ENCODE measurements at regions not wholly inside any gene's neighbourhood (a gene's known extent, or its start where the extent isn't known, plus 50 kb on each side); places are given as distances from the start of the nearest gene placed in this dataset.

GRCh38 chr5:33035851-33036527, 324.9 kb downstream of the NPR3 start:
- BruUV-seq (replicated peaks): no TSS peak
- no peaks in the 10 kb centered on the region for H3K27me3 Mint-ChIP-seq (ENCODE audit: unreplicated experiment)
- H3K36me3 Mint-ChIP-seq (ENCODE audit: insufficient read depth, unreplicated experiment): no peaks in the 10 kb centered on the region
- H3K4me3 Mint-ChIP-seq (ENCODE audit: low read depth, unreplicated experiment): no peak overlapping the region
- no peak for TF ChIP-seq CTCF (IDR thresholded peaks at IDR 0.05; ENCODE audit: unreplicated experiment)
- H3K4me1 Mint-ChIP-seq (ENCODE audit: low read depth, unreplicated experiment): no peaks in the 10 kb centered on the region
- no peaks in the 10 kb centered on the region for H3K9me3 Mint-ChIP-seq (ENCODE audit: low read depth, unreplicated experiment)
- no peak overlapping the region for H3K27ac Mint-ChIP-seq (ENCODE audit: unreplicated experiment)
- no peak for DNase-seq
- intact Hi-C loops (cut with micrococcal nuclease; ENCODE audit: unreplicated experiment): no loop called here
- CTCF ChIA-PET: no interaction called here

- CTCF ChIA-PET: no interaction called here
- no peak for DNase-seq
- intact Hi-C loops (cut with micrococcal nuclease; ENCODE audit: unreplicated experiment): no loop called here
- Mint-ChIP-seq H3K4me1 (ENCODE audit: low read depth, unreplicated experiment) (no peaks in the 10 kb centered on the region), H3K9me3 (ENCODE audit: low read depth, unreplicated experiment) (peaks cover 2% of the 10 kb centered on the region), H3K27ac (ENCODE audit: unreplicated experiment) (no peak overlapping the region), H3K27me3 (ENCODE audit: unreplicated experiment) (no peaks in the 10 kb centered on the region), H3K36me3 (ENCODE audit: insufficient read depth, unreplicated experiment) (no peaks in the 10 kb centered on the region), H3K4me3 (ENCODE audit: low read depth, unreplicated experiment) (no peak overlapping the region)
- no peak for TF ChIP-seq CTCF (IDR thresholded peaks at IDR 0.05; ENCODE audit: unreplicated experiment)
- no TSS peak for BruUV-seq (replicated peaks)
Observed at GRCh38 chr5:33037076-33037475, 326.0 kb downstream of the NPR3 start.

- TF ChIP-seq CTCF (IDR thresholded peaks at IDR 0.05; ENCODE audit: unreplicated experiment): no peak
- H3K27ac Mint-ChIP-seq (ENCODE audit: unreplicated experiment): no peak overlapping the region
- no peak for DNase-seq
- no peak overlapping the region for H3K4me3 Mint-ChIP-seq (ENCODE audit: low read depth, unreplicated experiment)
- intact Hi-C loops (cut with micrococcal nuclease; ENCODE audit: unreplicated experiment): no loop called here
- H3K36me3 Mint-ChIP-seq (ENCODE audit: insufficient read depth, unreplicated experiment): no peaks in the 10 kb centered on the region
- no peaks in the 10 kb centered on the region for H3K27me3 Mint-ChIP-seq (ENCODE audit: unreplicated experiment)
- no TSS peak for BruUV-seq (replicated peaks)
- peaks cover 5% of the 10 kb centered on the region for H3K9me3 Mint-ChIP-seq (ENCODE audit: low read depth, unreplicated experiment)
- no peaks in the 10 kb centered on the region for H3K4me1 Mint-ChIP-seq (ENCODE audit: low read depth, unreplicated experiment)
- CTCF ChIA-PET: no interaction called here
Observed at GRCh38 chr5:33041586-33041985, 330.5 kb downstream of the NPR3 start.

GRCh38 chr5:33043343-33043997, 332.3 kb downstream of the NPR3 start:
- CTCF ChIA-PET: no interaction called here
- no TSS peak for BruUV-seq (replicated peaks)
- Mint-ChIP-seq H3K36me3 (ENCODE audit: insufficient read depth, unreplicated experiment) (no peaks in the 10 kb centered on the region), H3K4me3 (ENCODE audit: low read depth, unreplicated experiment) (no peak overlapping the region), H3K4me1 (ENCODE audit: low read depth, unreplicated experiment) (no peaks in the 10 kb centered on the region), H3K27ac (ENCODE audit: unreplicated experiment) (no peak overlapping the region), H3K9me3 (ENCODE audit: low read depth, unreplicated experiment) (peaks cover 5% of the 10 kb centered on the region), H3K27me3 (ENCODE audit: unreplicated experiment) (no peaks in the 10 kb centered on the region)
- no peak for TF ChIP-seq CTCF (IDR thresholded peaks at IDR 0.05; ENCODE audit: unreplicated experiment)
- no peak for DNase-seq
- intact Hi-C loops (cut with micrococcal nuclease; ENCODE audit: unreplicated experiment): no loop called here
